Hepatocyte (in vitro differentiated cells): ENCODE measurements at regions not wholly inside any gene's neighbourhood (a gene's known extent, or its start where the extent isn't known, plus 50 kb on each side); places are given as distances from the start of the nearest gene placed in this dataset.

ENCODE experiments used
- DNase-seq: peaks from one replicate; pipeline ENCODE4 v3.0.0-alpha.2; 2016; ENCODE audit warnings: low spot score
- H2AFZ ChIP-seq: fragments of 200-600 bp; sonication (generic); 2 replicates; pipeline ENCODE4 v1.6.0; 2016; ENCODE audit warnings: antibody characterized with exemption, mild to moderate bottlenecking
- H3K27ac ChIP-seq: fragments of 200-600 bp; sonication (generic); 2 replicates; pipeline ENCODE4 v1.5.1; 2016; ENCODE audit warnings: mild to moderate bottlenecking
- H3K27me3 ChIP-seq: fragments of 200-600 bp; sonication (generic); 2 replicates; pipeline ENCODE4 v1.6.1; 2016
- H3K36me3 ChIP-seq: fragments of 200-600 bp; sonication (generic); replicated peaks from 2 replicates; pipeline ENCODE4 v1.5.1; 2016; ENCODE audit warnings: low read depth; ENCODE audit not compliant: insufficient read depth
- H3K4me1 ChIP-seq: fragments of 200-600 bp; sonication (generic); 2 replicates; pipeline ENCODE4 v1.5.1; 2016; ENCODE audit warnings: mild to moderate bottlenecking, moderate library complexity; ENCODE audit not compliant: insufficient read depth
- H3K4me2 ChIP-seq: fragments of 200-600 bp; sonication (generic); 2 replicates; pipeline ENCODE4 v1.6.0; 2016
- H3K4me3 ChIP-seq: fragments of 200-600 bp; sonication (generic); 2 replicates; pipeline ENCODE4 v1.5.1; 2016; ENCODE audit warnings: mild to moderate bottlenecking
- H3K79me2 ChIP-seq: fragments of 200-600 bp; sonication (generic); 2 replicates; pipeline ENCODE4 v1.6.0; 2017; ENCODE audit warnings: mild to moderate bottlenecking
- H3K9me2 ChIP-seq: fragments of 200-600 bp; sonication (generic); replicated peaks from 2 replicates; pipeline ENCODE4 v1.6.0; 2017; ENCODE audit warnings: mild to moderate bottlenecking; ENCODE audit not compliant: insufficient read depth
- H3K9me3 ChIP-seq: fragments of 200-600 bp; sonication (generic); 2 replicates; pipeline ENCODE4 v1.5.1; 2016; ENCODE audit warnings: low read depth, mild to moderate bottlenecking
- H4K20me1 ChIP-seq: fragments of 200-600 bp; sonication (generic); 2 replicates; pipeline ENCODE4 v1.6.0; 2016; ENCODE audit warnings: mild to moderate bottlenecking; ENCODE audit not compliant: insufficient read depth, poor library complexity, severe bottlenecking
- CTCF ChIP-seq: fragments of 200-600 bp; sonication (generic); IDR thresholded peaks from 2 replicates; pipeline ENCODE4 v1.5.1; 2016; ENCODE audit warnings: antibody characterized with exemption, mild to moderate bottlenecking; ENCODE audit not compliant: poor library complexity
- EZH2 ChIP-seq: fragments of 200-600 bp; sonication (generic); IDR thresholded peaks from 2 replicates; pipeline ENCODE4 v1.6.1; 2016; ENCODE audit warnings: antibody characterized with exemption, mild to moderate bottlenecking, borderline replicate concordance
- EZH2phosphoT487 ChIP-seq: fragments of 200-600 bp; sonication (generic); IDR thresholded peaks from one replicate; pipeline ENCODE4 v1.6.1; 2018; ENCODE audit warnings: antibody characterized with exemption, mild to moderate bottlenecking, low read depth, moderate library complexity; ENCODE audit not compliant: unreplicated experiment, severe bottlenecking
- WGBS: methylation state at CpG from one replicate; pipeline ENCODE4 v1.1.6; 2016; ENCODE audit warnings: low lambda C conversion rate; ENCODE audit errors: missing lambda C conversion rate; 5-methylcytosine and 5-hydroxymethylcytosine counted together

- Histone ChIP-seq H3K4me1 (no peaks in the 10 kb centered on the region), H3K9me2 (no peaks in the 10 kb centered on the region), H3K9me3 (no peaks in the 10 kb centered on the region), H3K27me3 (no peaks in the 10 kb centered on the region), H3K79me2 (no peaks in the 10 kb centered on the region), H2AFZ (no peak overlapping the region), H4K20me1 (no peaks in the 10 kb centered on the region), H3K27ac (no peak overlapping the region), H3K36me3 (no peaks in the 10 kb centered on the region), H3K4me2 (no peak overlapping the region), H3K4me3 (no peak overlapping the region)
- TF ChIP-seq CTCF = no peak
- TF ChIP-seq EZH2phosphoT487 = no peak
- no peak for TF ChIP-seq EZH2
- 100% methylated on average over 2 of the region's 2 CpGs for WGBS
- DNase-seq = no peak
These were observed 975.2 kb upstream of the NOVA1 start for GRCh38 chr14:27573018-27573417.

- no peak for DNase-seq
- TF ChIP-seq EZH2phosphoT487 = no peak
- no peak for TF ChIP-seq EZH2
- TF ChIP-seq CTCF = peak; percentile 1
- no peaks in the 10 kb centered on the region for H3K79me2 ChIP-seq
- no peaks in the 10 kb centered on the region for H3K9me2 ChIP-seq
- WGBS = 60% methylated on average over 3 of the region's 3 CpGs
- no peaks in the 10 kb centered on the region for H3K4me1 ChIP-seq
- H3K36me3 ChIP-seq = no peaks in the 10 kb centered on the region
- no peak overlapping the region for H3K4me3 ChIP-seq
- no peak overlapping the region for H3K4me2 ChIP-seq
- H2AFZ ChIP-seq = no peak overlapping the region
- no peaks in the 10 kb centered on the region for H3K27me3 ChIP-seq
- H4K20me1 ChIP-seq = no peaks in the 10 kb centered on the region
- H3K9me3 ChIP-seq = no peaks in the 10 kb centered on the region
- H3K27ac ChIP-seq = no peak overlapping the region
These were observed 989.3 kb upstream of the NOVA1 start for GRCh38 chr14:27587103-27587502.

GRCh38 chr14:27605282-27605681, 1007.4 kb upstream of the NOVA1 start:
- Histone ChIP-seq H3K79me2 (no peaks in the 10 kb centered on the region), H2AFZ (no peak overlapping the region), H3K27ac (no peak overlapping the region), H3K9me2 (no peaks in the 10 kb centered on the region), H3K9me3 (no peaks in the 10 kb centered on the region), H3K4me3 (no peak overlapping the region), H3K4me1 (no peaks in the 10 kb centered on the region), H3K27me3 (no peaks in the 10 kb centered on the region), H4K20me1 (no peaks in the 10 kb centered on the region), H3K36me3 (no peaks in the 10 kb centered on the region), H3K4me2 (no peak overlapping the region)
- 42% methylated on average over 3 of the region's 3 CpGs for WGBS
- DNase-seq = no peak
- TF ChIP-seq EZH2 = no peak
- no peak for TF ChIP-seq CTCF
- TF ChIP-seq EZH2phosphoT487 = no peak

- Histone ChIP-seq H3K4me2 (no peak overlapping the region), H3K4me1 (no peaks in the 10 kb centered on the region), H3K36me3 (no peaks in the 10 kb centered on the region), H3K9me3 (no peaks in the 10 kb centered on the region), H2AFZ (no peak overlapping the region), H4K20me1 (no peaks in the 10 kb centered on the region), H3K27ac (no peak overlapping the region), H3K27me3 (no peaks in the 10 kb centered on the region), H3K9me2 (no peaks in the 10 kb centered on the region), H3K4me3 (no peak overlapping the region), H3K79me2 (no peaks in the 10 kb centered on the region)
- DNase-seq = no peak
- no peak for TF ChIP-seq CTCF
- TF ChIP-seq EZH2 = no peak
- no peak for TF ChIP-seq EZH2phosphoT487
- WGBS = 86% methylated on average over 3 of the region's 3 CpGs
These were observed 1010.5 kb upstream of the NOVA1 start for GRCh38 chr14:27608377-27608776.
